ENCODE measurements at regions not wholly inside any gene's neighbourhood (a gene's known extent, or its start where the extent isn't known, plus 50 kb on each side); places are given as distances from the start of the nearest gene placed in this dataset.
"Not testable (repeated sequence)": the region's sequence is repeated elsewhere in the genome, so short reads cannot be mapped to it uniquely, and the experiment has no call there.

DNA sequence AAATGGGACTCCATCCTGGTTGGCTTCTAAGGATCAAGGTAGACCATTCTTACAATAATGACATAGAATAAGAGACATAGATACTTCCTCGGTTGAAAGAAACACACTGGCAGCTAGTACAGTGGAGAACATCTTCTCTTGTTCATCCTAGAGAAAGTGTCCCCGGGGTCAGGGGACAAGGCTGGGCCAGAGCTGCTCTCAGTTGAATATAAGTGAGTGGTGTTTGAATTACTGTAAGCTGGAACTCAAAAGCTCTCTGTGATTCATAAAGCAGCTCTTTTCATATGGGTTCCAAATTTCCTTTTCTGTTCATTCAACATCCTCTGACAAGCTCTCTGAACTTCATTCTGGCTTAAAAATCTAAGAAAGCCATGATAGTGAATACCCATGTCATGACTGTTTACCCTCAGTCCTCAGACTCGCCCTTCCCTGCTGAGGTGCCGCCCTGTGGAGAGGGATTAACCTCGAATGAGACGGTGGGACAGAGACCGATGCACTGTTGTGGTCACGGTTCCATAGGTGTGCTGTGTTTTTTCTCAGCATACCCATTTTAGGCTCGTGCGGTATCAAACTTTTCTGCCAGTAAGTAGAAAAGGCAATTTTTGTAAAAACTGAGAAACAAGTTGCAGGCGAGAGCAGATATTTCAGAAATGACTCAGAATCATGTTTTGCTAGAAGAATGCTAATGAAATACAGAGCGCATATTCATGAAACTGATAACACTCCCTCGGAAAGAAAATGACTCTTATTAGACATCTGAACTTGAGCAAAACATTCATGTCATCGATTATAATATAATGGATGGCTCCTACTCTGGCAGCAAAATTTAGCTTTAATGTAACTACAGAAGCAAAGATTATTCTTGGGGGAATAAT is 351.1 kb downstream of the ANAPC1 start:
- H3K27me3 ChIP-seq (ENCODE audit: control insufficient read depth, insufficient read depth, low read length); intact Hi-C loops (cut with micrococcal nuclease; ENCODE audit: unreplicated experiment); in situ Hi-C loops (cut with HindIII; ENCODE audit: low pct_unique_long_range_greater_than_20kb, low sequenced_read_pairs); H3K4me1 ChIP-seq (ENCODE audit: control insufficient read depth, insufficient read depth, low read length); CTCF ChIA-PET; H3K9me3 ChIP-seq (ENCODE audit: control insufficient read depth, insufficient read depth, low read depth, low read length); H3K4me3 ChIP-seq (ENCODE audit: low read depth in 2 of 2, low read length in 2 of 2); POLR2A ChIA-PET; DNase-seq (ENCODE audit: low read depth, low spot score); BruUV-seq (replicated peaks); H3K27ac ChIP-seq (ENCODE audit: low read length); H3K36me3 ChIP-seq (ENCODE audit: control insufficient read depth, insufficient read depth, low read length): not testable (repeated sequence)
- ATAC-seq = peak; percentile 48; the same call in 1 of the 2 replicates

DNA sequence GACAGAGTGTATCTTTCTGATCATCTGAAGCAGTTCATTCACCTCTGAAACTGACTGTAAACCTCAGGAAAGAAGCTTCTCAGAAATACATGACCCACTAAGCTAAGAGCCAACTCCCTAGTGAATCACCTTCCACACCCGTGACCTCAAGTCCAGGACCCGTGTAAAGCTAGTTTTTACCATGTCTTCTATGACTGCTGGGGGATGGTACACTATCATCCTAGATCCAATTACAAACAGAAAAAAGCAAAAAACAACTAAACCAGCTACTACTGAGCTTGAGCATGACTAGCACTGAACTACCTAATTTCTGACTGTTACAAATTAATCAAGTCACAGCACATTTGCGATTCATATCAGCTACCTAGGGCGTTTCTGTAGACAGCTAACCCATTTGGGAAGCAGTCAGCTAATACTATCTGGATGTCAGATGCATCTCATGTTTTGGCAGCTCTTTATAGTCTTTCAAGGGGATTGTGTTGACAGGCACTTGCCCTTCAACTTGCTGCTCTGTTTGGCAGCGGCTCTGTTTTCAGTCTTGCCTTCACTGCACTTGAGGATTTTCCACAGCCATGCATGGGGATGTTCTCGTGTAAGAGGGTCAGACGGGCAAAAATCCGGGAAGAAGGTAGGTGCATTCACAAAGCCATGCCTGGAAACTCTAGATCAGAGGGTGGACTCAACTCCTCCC is 350.3 kb downstream of the ANAPC1 start:
- DNase-seq (ENCODE audit: low read depth, low spot score); H3K4me3 ChIP-seq (ENCODE audit: low read depth in 2 of 2, low read length in 2 of 2); CTCF ChIA-PET; in situ Hi-C loops (cut with HindIII; ENCODE audit: low pct_unique_long_range_greater_than_20kb, low sequenced_read_pairs); ATAC-seq; H3K27me3 ChIP-seq (ENCODE audit: control insufficient read depth, insufficient read depth, low read length); H3K36me3 ChIP-seq (ENCODE audit: control insufficient read depth, insufficient read depth, low read length); H3K4me1 ChIP-seq (ENCODE audit: control insufficient read depth, insufficient read depth, low read length); BruUV-seq (replicated peaks); H3K9me3 ChIP-seq (ENCODE audit: control insufficient read depth, insufficient read depth, low read depth, low read length); POLR2A ChIA-PET; intact Hi-C loops (cut with micrococcal nuclease; ENCODE audit: unreplicated experiment); H3K27ac ChIP-seq (ENCODE audit: low read length): not testable (repeated sequence)

DNA sequence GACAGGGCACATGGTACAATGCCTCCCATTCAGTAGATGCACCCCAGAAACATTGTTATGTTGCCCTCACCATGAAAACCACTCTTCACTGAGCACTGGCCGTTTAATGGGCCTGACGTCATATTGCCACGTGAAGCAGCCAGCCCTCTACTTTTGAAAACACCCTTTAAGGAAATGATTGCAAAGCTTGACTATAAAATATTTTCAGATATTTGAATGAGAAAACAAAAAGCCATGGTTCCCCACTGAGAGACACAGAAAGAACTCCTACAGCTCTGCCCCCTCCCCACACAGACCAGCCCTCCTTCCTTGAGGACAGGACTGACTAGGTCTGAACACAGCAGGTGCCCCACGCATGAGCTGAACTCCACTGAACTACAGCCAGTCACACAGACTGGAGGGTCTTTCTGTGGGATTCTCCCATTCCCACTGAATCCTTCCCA is 349.1 kb downstream of the ANAPC1 start:
- Histone ChIP-seq H3K9me3 (ENCODE audit: control insufficient read depth, insufficient read depth, low read depth, low read length) (no peaks in the 10 kb centered on the region), H3K4me1 (ENCODE audit: control insufficient read depth, insufficient read depth, low read length) (peaks cover 8% of the 10 kb centered on the region), H3K4me3 (ENCODE audit: low read depth in 2 of 2, low read length in 2 of 2) (no peak overlapping the region), H3K36me3 (ENCODE audit: control insufficient read depth, insufficient read depth, low read length) (no peaks in the 10 kb centered on the region), H3K27me3 (ENCODE audit: control insufficient read depth, insufficient read depth, low read length) (no peaks in the 10 kb centered on the region), H3K27ac (ENCODE audit: low read length) (peak overlapping the region; percentile 51; the same call in 1 of the 2 replicates)
- TF ChIP-seq SIN3A (IDR thresholded peaks at IDR 0.05; ENCODE audit: borderline replicate concordance, insufficient read depth, low read depth, low read length) (no peak), TCF7L2 (IDR thresholded peaks at IDR 0.05; ENCODE audit: low read depth, low read length) (no peak), POLR2AphosphoS5 (IDR thresholded peaks at IDR 0.05; ENCODE audit: low read depth, low read length) (no peak)
- TF ChIP-seq, protein P1, sequence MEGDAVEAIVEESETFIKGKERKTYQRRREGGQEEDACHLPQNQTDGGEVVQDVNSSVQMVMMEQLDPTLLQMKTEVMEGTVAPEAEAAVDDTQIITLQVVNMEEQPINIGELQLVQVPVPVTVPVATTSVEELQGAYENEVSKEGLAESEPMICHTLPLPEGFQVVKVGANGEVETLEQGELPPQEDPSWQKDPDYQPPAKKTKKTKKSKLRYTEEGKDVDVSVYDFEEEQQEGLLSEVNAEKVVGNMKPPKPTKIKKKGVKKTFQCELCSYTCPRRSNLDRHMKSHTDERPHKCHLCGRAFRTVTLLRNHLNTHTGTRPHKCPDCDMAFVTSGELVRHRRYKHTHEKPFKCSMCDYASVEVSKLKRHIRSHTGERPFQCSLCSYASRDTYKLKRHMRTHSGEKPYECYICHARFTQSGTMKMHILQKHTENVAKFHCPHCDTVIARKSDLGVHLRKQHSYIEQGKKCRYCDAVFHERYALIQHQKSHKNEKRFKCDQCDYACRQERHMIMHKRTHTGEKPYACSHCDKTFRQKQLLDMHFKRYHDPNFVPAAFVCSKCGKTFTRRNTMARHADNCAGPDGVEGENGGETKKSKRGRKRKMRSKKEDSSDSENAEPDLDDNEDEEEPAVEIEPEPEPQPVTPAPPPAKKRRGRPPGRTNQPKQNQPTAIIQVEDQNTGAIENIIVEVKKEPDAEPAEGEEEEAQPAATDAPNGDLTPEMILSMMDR (IDR thresholded peaks at IDR 0.05) = no peak
- ChIA-PET POLR2A (no interaction called here), CTCF (no interaction called here)
- intact Hi-C loops (cut with micrococcal nuclease; ENCODE audit: unreplicated experiment) = no loop called here
- DNase-seq (ENCODE audit: low read depth, low spot score) = no peak
- no TSS peak for BruUV-seq (replicated peaks)
- in situ Hi-C loops (cut with HindIII; ENCODE audit: low pct_unique_long_range_greater_than_20kb, low sequenced_read_pairs) = no loop called here
- no peak for ATAC-seq

DNA sequence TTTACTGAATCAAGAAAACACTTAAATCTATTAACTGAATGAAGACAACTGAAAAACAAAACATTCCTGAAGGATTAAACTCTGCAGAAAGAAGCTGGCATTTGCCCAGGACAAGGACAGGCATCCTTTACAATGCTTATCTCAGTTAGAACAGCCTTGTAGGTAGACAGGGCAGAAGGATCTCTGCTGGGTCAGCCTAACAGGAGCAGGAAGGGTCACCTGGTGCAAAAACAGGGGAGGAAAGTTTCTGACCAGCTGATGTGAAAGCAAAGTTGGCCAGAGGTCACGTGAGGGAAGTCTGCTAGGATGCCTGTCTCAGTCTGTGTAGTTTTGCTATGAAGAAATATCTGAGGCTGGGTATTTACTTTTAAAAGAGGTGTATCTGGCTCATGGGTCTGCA is 348.6 kb downstream of the ANAPC1 start:
- no peak overlapping the region for H3K4me3 ChIP-seq (ENCODE audit: low read depth in 2 of 2, low read length in 2 of 2)
- in situ Hi-C loops (cut with HindIII; ENCODE audit: low pct_unique_long_range_greater_than_20kb, low sequenced_read_pairs) (no loop called here), intact Hi-C loops (cut with micrococcal nuclease; ENCODE audit: unreplicated experiment) (no loop called here)
- H3K4me1 ChIP-seq (ENCODE audit: control insufficient read depth, insufficient read depth, low read length) = peaks cover 8% of the 10 kb centered on the region
- ATAC-seq (no peak; the same call in 1 of the 2 replicates), DNase-seq (ENCODE audit: low read depth, low spot score) (no peak)
- H3K36me3 ChIP-seq (ENCODE audit: control insufficient read depth, insufficient read depth, low read length) = no peaks in the 10 kb centered on the region
- H3K27me3 ChIP-seq (ENCODE audit: control insufficient read depth, insufficient read depth, low read length) = no peaks in the 10 kb centered on the region
- no TSS peak for BruUV-seq (replicated peaks)
- ChIA-PET CTCF (no interaction called here), POLR2A (no interaction called here)
- no peaks in the 10 kb centered on the region for H3K9me3 ChIP-seq (ENCODE audit: control insufficient read depth, insufficient read depth, low read depth, low read length)
- H3K27ac ChIP-seq (ENCODE audit: low read length) = peak overlapping the region; percentile 51; the same call in 1 of the 2 replicates
- TF ChIP-seq SIN3A (IDR thresholded peaks at IDR 0.05; ENCODE audit: borderline replicate concordance, insufficient read depth, low read depth, low read length) = no peak
- TF ChIP-seq, protein P1 (IDR thresholded peaks at IDR 0.05) = no peak
- TF ChIP-seq, protein P2, sequence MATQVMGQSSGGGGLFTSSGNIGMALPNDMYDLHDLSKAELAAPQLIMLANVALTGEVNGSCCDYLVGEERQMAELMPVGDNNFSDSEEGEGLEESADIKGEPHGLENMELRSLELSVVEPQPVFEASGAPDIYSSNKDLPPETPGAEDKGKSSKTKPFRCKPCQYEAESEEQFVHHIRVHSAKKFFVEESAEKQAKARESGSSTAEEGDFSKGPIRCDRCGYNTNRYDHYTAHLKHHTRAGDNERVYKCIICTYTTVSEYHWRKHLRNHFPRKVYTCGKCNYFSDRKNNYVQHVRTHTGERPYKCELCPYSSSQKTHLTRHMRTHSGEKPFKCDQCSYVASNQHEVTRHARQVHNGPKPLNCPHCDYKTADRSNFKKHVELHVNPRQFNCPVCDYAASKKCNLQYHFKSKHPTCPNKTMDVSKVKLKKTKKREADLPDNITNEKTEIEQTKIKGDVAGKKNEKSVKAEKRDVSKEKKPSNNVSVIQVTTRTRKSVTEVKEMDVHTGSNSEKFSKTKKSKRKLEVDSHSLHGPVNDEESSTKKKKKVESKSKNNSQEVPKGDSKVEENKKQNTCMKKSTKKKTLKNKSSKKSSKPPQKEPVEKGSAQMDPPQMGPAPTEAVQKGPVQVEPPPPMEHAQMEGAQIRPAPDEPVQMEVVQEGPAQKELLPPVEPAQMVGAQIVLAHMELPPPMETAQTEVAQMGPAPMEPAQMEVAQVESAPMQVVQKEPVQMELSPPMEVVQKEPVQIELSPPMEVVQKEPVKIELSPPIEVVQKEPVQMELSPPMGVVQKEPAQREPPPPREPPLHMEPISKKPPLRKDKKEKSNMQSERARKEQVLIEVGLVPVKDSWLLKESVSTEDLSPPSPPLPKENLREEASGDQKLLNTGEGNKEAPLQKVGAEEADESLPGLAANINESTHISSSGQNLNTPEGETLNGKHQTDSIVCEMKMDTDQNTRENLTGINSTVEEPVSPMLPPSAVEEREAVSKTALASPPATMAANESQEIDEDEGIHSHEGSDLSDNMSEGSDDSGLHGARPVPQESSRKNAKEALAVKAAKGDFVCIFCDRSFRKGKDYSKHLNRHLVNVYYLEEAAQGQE (IDR thresholded peaks at IDR 0.05; ENCODE audit: insufficient read depth in 1 of 2, low read depth in 2 of 2, low read length in 1 of 2) = no peak
- no peak for TF ChIP-seq POLR2AphosphoS5 (IDR thresholded peaks at IDR 0.05; ENCODE audit: low read depth, low read length)
- no peak for TF ChIP-seq TCF7L2 (IDR thresholded peaks at IDR 0.05; ENCODE audit: low read depth, low read length)
